Mucosa of stomach (tissue), 1 donor: ENCODE measurements at regions not wholly inside any gene's neighbourhood (a gene's known extent, or its start where the extent isn't known, plus 50 kb on each side); places are given as distances from the start of the nearest gene placed in this dataset.
"Not testable (repeated sequence)": the region's sequence is repeated elsewhere in the genome, so short reads cannot be mapped to it uniquely, and the experiment has no call there.

Experiments used
- H3K27me3 ChIP-seq: one replicate; pipeline ENCODE4 v1.7.0; 2013; ENCODE audit warnings: mild to moderate bottlenecking, low read length; ENCODE audit not compliant: control insufficient read depth, insufficient read depth
- H3K36me3 ChIP-seq: one replicate; pipeline ENCODE4 v1.7.0; 2013; ENCODE audit warnings: low read length; ENCODE audit not compliant: control insufficient read depth, insufficient read depth
- H3K4me1 ChIP-seq: one replicate; pipeline ENCODE4 v1.7.0; 2013; ENCODE audit warnings: mild to moderate bottlenecking, low read length; ENCODE audit not compliant: control insufficient read depth, insufficient read depth
- H3K4me3 ChIP-seq: one replicate; pipeline ENCODE4 v1.7.0; 2013; ENCODE audit warnings: low read length
- H3K9ac ChIP-seq: one replicate; pipeline ENCODE4 v1.7.0; 2013; ENCODE audit warnings: mild to moderate bottlenecking, low read length, moderate library complexity
- H3K9me3 ChIP-seq: one replicate; pipeline ENCODE4 v1.7.0; 2013; ENCODE audit warnings: mild to moderate bottlenecking, low read length, moderate library complexity; ENCODE audit not compliant: control insufficient read depth
- donor health status: Pancreatic carcinoma.

DNA sequence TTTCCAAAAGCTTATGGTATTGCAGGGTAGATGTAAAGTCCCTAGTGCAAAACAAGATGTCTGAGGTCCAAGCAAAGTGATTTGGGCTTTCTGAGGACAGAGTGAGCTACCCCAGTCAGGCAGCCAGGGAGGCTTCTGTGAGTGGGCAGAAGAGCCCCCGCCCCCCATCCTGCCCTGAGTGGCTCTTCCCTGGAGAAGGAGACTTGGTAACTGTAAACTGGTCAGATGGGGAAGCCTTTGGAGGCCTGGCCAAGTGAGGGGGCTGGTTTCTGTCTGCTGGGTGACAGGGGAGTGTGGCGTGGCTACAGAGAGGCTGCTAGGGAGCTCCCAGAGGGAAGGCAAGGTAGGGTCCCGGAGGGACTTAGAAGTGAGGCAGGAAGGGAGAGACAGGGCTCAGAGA, 181.3 kb upstream of the HAAO start:
- Histone ChIP-seq H3K9me3 (peaks cover 4% of the 10 kb centered on the region), H3K27me3 (no peaks in the 10 kb centered on the region), H3K4me1 (peaks cover 48% of the 10 kb centered on the region), H3K36me3 (no peaks in the 10 kb centered on the region), H3K9ac (no peak overlapping the region), H3K4me3 (no peak overlapping the region)

DNA sequence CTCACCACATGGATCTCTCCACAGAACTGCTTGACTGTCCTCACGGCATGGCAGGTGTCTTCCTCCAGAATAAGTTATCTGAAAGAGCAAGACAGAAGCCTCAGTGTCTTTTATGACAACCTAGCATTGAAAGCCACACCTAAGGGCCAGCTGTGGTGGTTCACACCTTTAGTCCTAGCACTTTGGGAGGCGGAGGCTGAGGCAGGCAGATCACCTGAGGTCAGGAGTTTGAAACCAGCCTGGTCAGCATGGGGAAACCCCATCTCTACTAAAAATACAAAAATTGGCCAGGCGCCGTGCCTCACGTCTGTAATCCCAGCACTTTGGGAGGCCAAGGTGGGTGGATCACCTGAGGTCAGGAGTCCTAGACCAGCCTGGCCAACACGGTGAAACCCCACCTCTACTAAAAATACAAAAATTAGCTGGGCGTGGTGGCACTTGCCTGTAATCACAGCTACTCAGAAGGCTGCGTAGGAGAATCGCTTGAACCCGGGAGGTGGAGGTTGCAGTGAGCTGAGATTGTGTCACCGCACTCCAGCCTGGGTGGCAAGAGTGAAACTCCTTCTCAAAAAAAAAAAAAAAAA, 180.6 kb upstream of the HAAO start:
- H3K9ac ChIP-seq, H3K27me3 ChIP-seq, H3K4me3 ChIP-seq, H3K36me3 ChIP-seq, H3K9me3 ChIP-seq: not testable (repeated sequence)
- peaks cover 43% of the 10 kb centered on the region for H3K4me1 ChIP-seq

- peaks cover 4% of the 10 kb centered on the region for H3K9me3 ChIP-seq
- no peak overlapping the region for H3K9ac ChIP-seq
- no peak overlapping the region for H3K4me3 ChIP-seq
- no peaks in the 10 kb centered on the region for H3K36me3 ChIP-seq
- H3K27me3 ChIP-seq: no peaks in the 10 kb centered on the region
- peaks cover 45% of the 10 kb centered on the region for H3K4me1 ChIP-seq
Measured at GRCh38 chr2:42971947-42972736, 179.8 kb upstream of the HAAO start.

DNA sequence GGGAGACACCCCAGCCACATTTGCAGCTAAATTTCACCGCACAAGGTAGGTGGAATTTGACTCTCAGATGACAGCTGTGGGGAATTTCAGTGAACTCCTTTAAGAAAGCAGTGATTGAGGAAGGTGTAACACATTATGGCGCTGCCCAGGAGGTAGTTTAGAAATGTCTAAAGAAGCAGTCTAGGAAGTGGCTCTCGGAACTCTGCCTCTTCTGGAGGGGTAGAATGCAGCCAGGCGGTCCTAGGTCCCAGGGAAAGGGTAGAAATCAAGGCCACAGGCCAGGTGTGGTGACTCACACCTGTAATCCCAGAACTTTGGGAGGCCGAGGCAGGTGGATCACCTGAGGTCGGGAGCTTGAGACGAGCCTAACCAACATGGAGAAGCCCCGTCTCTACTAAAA, 179.0 kb upstream of the HAAO start:
- peaks cover 4% of the 10 kb centered on the region for H3K9me3 ChIP-seq
- H3K27me3 ChIP-seq: no peaks in the 10 kb centered on the region
- no peak overlapping the region for H3K9ac ChIP-seq
- no peak overlapping the region for H3K4me3 ChIP-seq
- peaks cover 37% of the 10 kb centered on the region for H3K4me1 ChIP-seq
- H3K36me3 ChIP-seq: no peaks in the 10 kb centered on the region

- Histone ChIP-seq H3K9ac (no peak overlapping the region), H3K36me3 (no peaks in the 10 kb centered on the region), H3K27me3 (no peaks in the 10 kb centered on the region), H3K9me3 (peaks cover 4% of the 10 kb centered on the region), H3K4me3 (no peak overlapping the region), H3K4me1 (peaks cover 26% of the 10 kb centered on the region)
Measured at GRCh38 chr2:42970151-42970550, 177.8 kb upstream of the HAAO start.

- Histone ChIP-seq H3K36me3 (no peaks in the 10 kb centered on the region), H3K27me3 (no peaks in the 10 kb centered on the region), H3K9ac (no peak overlapping the region), H3K4me1 (peaks cover 19% of the 10 kb centered on the region), H3K4me3 (no peak overlapping the region), H3K9me3 (peaks cover 4% of the 10 kb centered on the region)
Measured at GRCh38 chr2:42969231-42970150, 177.1 kb upstream of the HAAO start.

DNA sequence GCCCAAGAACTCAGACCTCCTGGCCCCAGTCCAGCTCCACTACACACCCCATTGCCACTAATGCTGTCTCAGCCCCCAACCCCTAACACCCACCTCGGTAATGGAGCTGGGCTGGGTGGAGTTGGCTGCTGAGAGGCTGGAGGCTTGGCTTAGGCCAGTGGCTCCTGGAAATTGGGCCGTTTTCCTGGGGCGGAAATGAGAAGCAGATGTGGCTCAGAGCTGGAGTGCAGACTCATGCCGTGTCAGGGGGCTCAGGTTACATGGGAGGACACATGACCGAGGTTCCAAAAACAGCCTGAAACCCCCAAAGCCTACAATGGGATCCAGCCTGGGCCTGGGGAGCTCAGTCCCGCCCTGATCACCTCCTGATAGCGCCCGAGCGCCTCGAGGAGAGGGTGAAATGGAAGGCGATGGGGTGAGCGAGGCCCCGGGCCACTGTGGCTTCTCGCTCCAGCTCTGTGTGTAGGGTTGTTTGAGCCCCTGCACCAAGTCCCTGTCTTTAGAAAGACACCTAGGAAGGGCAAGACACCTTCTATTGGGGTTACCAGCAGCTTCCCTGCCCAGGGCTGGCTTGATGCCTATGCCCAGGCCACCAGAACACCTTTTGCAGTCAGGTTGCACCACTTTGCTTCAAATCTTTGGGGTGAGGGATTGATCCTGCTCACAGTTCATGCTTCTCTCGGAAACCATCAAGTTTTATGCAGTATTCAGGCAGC, 175.7 kb upstream of the HAAO start:
- no peak overlapping the region for H3K4me3 ChIP-seq
- H3K36me3 ChIP-seq: no peaks in the 10 kb centered on the region
- H3K9ac ChIP-seq: no peak overlapping the region
- peaks cover 4% of the 10 kb centered on the region for H3K9me3 ChIP-seq
- peaks cover 10% of the 10 kb centered on the region for H3K4me1 ChIP-seq
- H3K27me3 ChIP-seq: no peaks in the 10 kb centered on the region

DNA sequence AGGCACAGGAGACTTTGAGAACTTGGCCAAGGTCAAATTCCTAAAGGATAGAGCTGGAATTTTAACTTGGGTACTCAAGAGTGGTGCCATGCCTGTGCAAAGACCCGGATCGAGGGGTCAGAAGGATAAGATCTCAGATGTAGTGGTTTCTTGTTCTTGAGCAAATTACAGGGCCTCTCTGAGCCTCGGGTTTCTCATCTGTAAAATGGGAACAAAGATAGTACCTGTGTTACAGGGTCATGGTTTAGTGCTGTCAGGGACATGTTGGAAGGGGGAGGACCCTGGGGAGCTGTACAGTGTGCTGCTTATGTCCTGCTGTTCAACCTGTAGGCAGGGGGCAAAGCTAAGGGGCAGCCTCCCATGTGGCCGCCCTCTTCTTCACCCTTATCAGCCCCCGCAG, 173.5 kb upstream of the HAAO start:
- Histone ChIP-seq H3K36me3 (no peaks in the 10 kb centered on the region), H3K4me3 (no peak overlapping the region), H3K27me3 (no peaks in the 10 kb centered on the region), H3K9me3 (no peaks in the 10 kb centered on the region), H3K4me1 (peaks cover 15% of the 10 kb centered on the region), H3K9ac (no peak overlapping the region)

DNA sequence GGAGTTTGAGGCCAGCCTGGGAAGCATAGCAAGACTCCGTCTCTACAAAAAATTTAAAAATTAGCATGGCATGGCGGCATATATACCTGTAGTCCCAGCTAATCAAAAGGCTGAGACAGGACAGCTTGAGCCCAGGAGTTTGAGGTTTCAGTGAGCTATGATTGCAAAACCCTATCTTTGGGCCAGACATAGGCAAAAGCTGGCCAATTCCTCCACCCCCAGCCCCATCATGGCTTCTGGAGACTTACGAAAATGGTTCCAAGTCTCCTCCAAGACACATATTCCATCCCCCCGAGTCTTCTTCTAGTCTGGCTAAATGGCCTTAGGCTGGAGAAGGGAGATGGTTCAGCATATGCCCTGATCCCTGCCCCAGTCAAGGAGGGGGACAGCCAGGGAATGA, 172.8 kb upstream of the HAAO start:
- no peak overlapping the region for H3K4me3 ChIP-seq
- H3K36me3 ChIP-seq: no peaks in the 10 kb centered on the region
- H3K27me3 ChIP-seq: no peaks in the 10 kb centered on the region
- peaks cover 20% of the 10 kb centered on the region for H3K4me1 ChIP-seq
- no peaks in the 10 kb centered on the region for H3K9me3 ChIP-seq
- no peak overlapping the region for H3K9ac ChIP-seq

GRCh38 chr2:42964439-42965083, 172.2 kb upstream of the HAAO start:
- no peaks in the 10 kb centered on the region for H3K27me3 ChIP-seq
- no peak overlapping the region for H3K4me3 ChIP-seq
- H3K36me3 ChIP-seq: no peaks in the 10 kb centered on the region
- no peaks in the 10 kb centered on the region for H3K9me3 ChIP-seq
- H3K4me1 ChIP-seq: peaks cover 22% of the 10 kb centered on the region
- no peak overlapping the region for H3K9ac ChIP-seq

GRCh38 chr2:42963452-42964068, 171.2 kb upstream of the HAAO start:
- peaks cover 30% of the 10 kb centered on the region for H3K4me1 ChIP-seq
- no peak overlapping the region for H3K4me3 ChIP-seq
- H3K27me3 ChIP-seq: no peaks in the 10 kb centered on the region
- no peak overlapping the region for H3K9ac ChIP-seq
- no peaks in the 10 kb centered on the region for H3K36me3 ChIP-seq
- no peaks in the 10 kb centered on the region for H3K9me3 ChIP-seq
